Endodermal cell (in vitro differentiated cells): ENCODE measurements at regions not wholly inside any gene's neighbourhood (a gene's known extent, or its start where the extent isn't known, plus 50 kb on each side); places are given as distances from the start of the nearest gene placed in this dataset.
"Not testable (repeated sequence)": the region's sequence is repeated elsewhere in the genome, so short reads cannot be mapped to it uniquely, and the experiment has no call there.

ENCODE experiments used
- DNase-seq: peaks from one replicate; pipeline ENCODE4 v3.0.0-alpha.2; 2017
- H3K27ac ChIP-seq: 2 replicates; pipeline ENCODE4 v1.5.1; 2013; ENCODE audit warnings: mild to moderate bottlenecking, low read depth, low read length, moderate library complexity
- H3K27me3 ChIP-seq: 2 replicates; pipeline ENCODE4 v1.6.1; 2013; ENCODE audit warnings: mild to moderate bottlenecking, low read length, moderate library complexity; ENCODE audit not compliant: insufficient read depth, control insufficient read depth, poor library complexity, severe bottlenecking
- H3K36me3 ChIP-seq: 2 replicates; pipeline ENCODE4 v1.7.0; 2013; ENCODE audit warnings: mild to moderate bottlenecking, low read length, moderate library complexity; ENCODE audit not compliant: control insufficient read depth, insufficient read depth
- H3K4me1 ChIP-seq: one replicate; pipeline ENCODE4 v1.7.0; 2013; ENCODE audit warnings: low read length; ENCODE audit not compliant: control insufficient read depth, insufficient read depth
- H3K4me3 ChIP-seq: 2 replicates; pipeline ENCODE4 v1.5.1; 2013; ENCODE audit warnings: mild to moderate bottlenecking, low read length, moderate library complexity
- H3K9ac ChIP-seq: 2 replicates; pipeline ENCODE4 v1.6.1; 2013; ENCODE audit warnings: mild to moderate bottlenecking, low read length, moderate library complexity; ENCODE audit not compliant: poor library complexity, severe bottlenecking; ENCODE audit errors: extremely low read depth
- H3K9me3 ChIP-seq: 2 replicates; pipeline ENCODE4 v1.6.1; 2013; ENCODE audit warnings: mild to moderate bottlenecking, low read length, moderate library complexity; ENCODE audit not compliant: control insufficient read depth
- H3K27ac Mint-ChIP-seq: 2 replicates; pipeline ENCODE4 v1.8.0; 2020; ENCODE audit warnings: mixed read lengths
- H3K27me3 Mint-ChIP-seq: 2 replicates; pipeline ENCODE4 v1.8.0; 2021; ENCODE audit warnings: mild to moderate bottlenecking, mixed read lengths; ENCODE audit not compliant: insufficient read depth
- H3K36me3 Mint-ChIP-seq: 2 replicates; pipeline ENCODE4 v1.8.0; 2020; ENCODE audit warnings: low read depth, mixed read lengths
- H3K4me1 Mint-ChIP-seq: 2 replicates; pipeline ENCODE4 v1.8.0; 2020; ENCODE audit warnings: mixed read lengths
- H3K4me3 Mint-ChIP-seq: 2 replicates; pipeline ENCODE4 v1.8.0; 2020; ENCODE audit warnings: mild to moderate bottlenecking, moderate library complexity, mixed read lengths
- H3K9me3 Mint-ChIP-seq: 2 replicates; pipeline ENCODE4 v1.8.0; 2020; ENCODE audit warnings: mild to moderate bottlenecking, mixed read lengths
- WGBS, 2 experiments: methylation state at CpG; one replicate each; pipeline versions ENCODE4 v1.1.5 to v1.1.7; 2013; ENCODE audit warnings: missing lambda C conversion rate in 2 of 2, mixed read lengths in 1 of 2; ENCODE audit not compliant: insufficient coverage in 1 of 2, insufficient read length in 1 of 2; 5-methylcytosine and 5-hydroxymethylcytosine counted together

GRCh38 chr7:29671286-29671685 lies 107.7 kb downstream of the PRR15 start:
- not testable (repeated sequence) for H3K4me3 ChIP-seq, DNase-seq, H3K27me3 ChIP-seq, H3K9ac ChIP-seq, H3K36me3 ChIP-seq, H3K4me3 Mint-ChIP-seq, H3K27ac ChIP-seq, H3K27ac Mint-ChIP-seq, H3K27me3 Mint-ChIP-seq, H3K4me1 ChIP-seq, H3K4me1 Mint-ChIP-seq, H3K36me3 Mint-ChIP-seq, H3K9me3 Mint-ChIP-seq, H3K9me3 ChIP-seq
- 88 to 97% methylated on average over 1 to 3 of the region's 3 CpGs for WGBS, 2 experiments

- WGBS, 2 experiments, result 67% methylated on average over 1 of the region's 1 CpG; no CpG with 5 or more reads in 1 of the 2 experiments
- H3K36me3 ChIP-seq, H3K9ac ChIP-seq, H3K27me3 ChIP-seq, H3K27me3 Mint-ChIP-seq, H3K27ac ChIP-seq, H3K4me3 Mint-ChIP-seq, H3K4me3 ChIP-seq, H3K36me3 Mint-ChIP-seq, H3K9me3 Mint-ChIP-seq, H3K4me1 ChIP-seq, H3K4me1 Mint-ChIP-seq, DNase-seq, H3K9me3 ChIP-seq, H3K27ac Mint-ChIP-seq: not testable (repeated sequence)
Measured at GRCh38 chr7:29673635-29674034, 110.0 kb downstream of the PRR15 start.

GRCh38 chr7:29674626-29675025 lies 111.0 kb downstream of the PRR15 start:
- not testable (repeated sequence) for H3K27me3 ChIP-seq, H3K36me3 Mint-ChIP-seq, DNase-seq, H3K27ac Mint-ChIP-seq, H3K4me1 Mint-ChIP-seq, H3K27ac ChIP-seq, H3K36me3 ChIP-seq, H3K9ac ChIP-seq, H3K9me3 Mint-ChIP-seq, H3K4me3 ChIP-seq, H3K4me1 ChIP-seq, H3K4me3 Mint-ChIP-seq, H3K9me3 ChIP-seq, H3K27me3 Mint-ChIP-seq
- WGBS, 2 experiments, result 93% methylated on average over 6 of the region's 6 CpGs; no CpG with 5 or more reads in 1 of the 2 experiments

- H3K9me3 Mint-ChIP-seq, H3K36me3 Mint-ChIP-seq, H3K27me3 ChIP-seq, H3K27ac ChIP-seq, H3K9ac ChIP-seq, H3K9me3 ChIP-seq, H3K4me1 ChIP-seq, DNase-seq, H3K27ac Mint-ChIP-seq, H3K4me3 ChIP-seq, H3K27me3 Mint-ChIP-seq, H3K4me3 Mint-ChIP-seq, H3K36me3 ChIP-seq, H3K4me1 Mint-ChIP-seq: not testable (repeated sequence)
- 91 to 100% methylated on average over 1 to 2 of the region's 2 CpGs for WGBS, 2 experiments
Measured at GRCh38 chr7:29677254-29677653, 113.6 kb downstream of the PRR15 start.

- not testable (repeated sequence) for H3K9me3 ChIP-seq, H3K9me3 Mint-ChIP-seq, H3K27me3 Mint-ChIP-seq, DNase-seq, H3K4me3 ChIP-seq, H3K27ac ChIP-seq, H3K36me3 Mint-ChIP-seq, H3K4me3 Mint-ChIP-seq, H3K9ac ChIP-seq, H3K36me3 ChIP-seq, H3K4me1 Mint-ChIP-seq, H3K4me1 ChIP-seq, H3K27me3 ChIP-seq, H3K27ac Mint-ChIP-seq
- WGBS, 2 experiments, result 92% methylated on average over 1 of the region's 2 CpGs; no CpG with 5 or more reads in 1 of the 2 experiments
Measured at GRCh38 chr7:29679963-29680362, 116.3 kb downstream of the PRR15 start.

GRCh38 chr7:29680601-29681000 lies 117.0 kb downstream of the PRR15 start:
- H3K27ac ChIP-seq, H3K27ac Mint-ChIP-seq, H3K4me1 ChIP-seq, H3K36me3 ChIP-seq, H3K27me3 Mint-ChIP-seq, H3K27me3 ChIP-seq, DNase-seq, H3K4me1 Mint-ChIP-seq, H3K4me3 ChIP-seq, H3K4me3 Mint-ChIP-seq, H3K9ac ChIP-seq, H3K36me3 Mint-ChIP-seq, H3K9me3 ChIP-seq, H3K9me3 Mint-ChIP-seq: not testable (repeated sequence)
- 99% methylated on average over 2 of the region's 2 CpGs; no CpG with 5 or more reads in 1 of the 2 experiments for WGBS, 2 experiments

- peak overlapping the region; percentile 78 for H3K4me3 ChIP-seq
- H3K27me3 ChIP-seq, H3K36me3 Mint-ChIP-seq, H3K9ac ChIP-seq, H3K4me1 Mint-ChIP-seq, H3K4me1 ChIP-seq, H3K9me3 ChIP-seq, H3K27ac ChIP-seq, H3K36me3 ChIP-seq, H3K9me3 Mint-ChIP-seq, DNase-seq, H3K27me3 Mint-ChIP-seq, H3K27ac Mint-ChIP-seq: not testable (repeated sequence)
- WGBS, 2 experiments, result 0 to 2% methylated on average over 5 to 27 of the region's 34 CpGs
- H3K4me3 Mint-ChIP-seq, result peak overlapping the region; percentile 69
Measured at GRCh38 chr7:29684151-29684786, 120.6 kb downstream of the PRR15 start.
